HepG2 (cell line): ENCODE measurements at regions not wholly inside any gene's neighbourhood (a gene's known extent, or its start where the extent isn't known, plus 50 kb on each side); places are given as distances from the start of the nearest gene placed in this dataset.

Source experiments
- ZNF563 ChIP-seq: sonication (generic); formaldehyde crosslinking; IDR thresholded peaks from 2 replicates; pipeline ENCODE4 v1.8.0; 2022; ENCODE audit warnings: mild to moderate bottlenecking, moderate library complexity, missing genetic modification reagents
- TF ChIP-seq, protein P1 (sequence below): sonication (generic); formaldehyde crosslinking; IDR thresholded peaks from 2 replicates; pipeline ENCODE4 v1.5.0; 2020; ENCODE audit warnings: mild to moderate bottlenecking, missing genetic modification reagents, moderate library complexity
- TF ChIP-seq, protein P2 (sequence below): IDR thresholded peaks from 2 replicates; pipeline ENCODE4 v1.6.1; 2012; ENCODE audit warnings: inconsistent platforms

- TF ChIP-seq, protein P1, sequence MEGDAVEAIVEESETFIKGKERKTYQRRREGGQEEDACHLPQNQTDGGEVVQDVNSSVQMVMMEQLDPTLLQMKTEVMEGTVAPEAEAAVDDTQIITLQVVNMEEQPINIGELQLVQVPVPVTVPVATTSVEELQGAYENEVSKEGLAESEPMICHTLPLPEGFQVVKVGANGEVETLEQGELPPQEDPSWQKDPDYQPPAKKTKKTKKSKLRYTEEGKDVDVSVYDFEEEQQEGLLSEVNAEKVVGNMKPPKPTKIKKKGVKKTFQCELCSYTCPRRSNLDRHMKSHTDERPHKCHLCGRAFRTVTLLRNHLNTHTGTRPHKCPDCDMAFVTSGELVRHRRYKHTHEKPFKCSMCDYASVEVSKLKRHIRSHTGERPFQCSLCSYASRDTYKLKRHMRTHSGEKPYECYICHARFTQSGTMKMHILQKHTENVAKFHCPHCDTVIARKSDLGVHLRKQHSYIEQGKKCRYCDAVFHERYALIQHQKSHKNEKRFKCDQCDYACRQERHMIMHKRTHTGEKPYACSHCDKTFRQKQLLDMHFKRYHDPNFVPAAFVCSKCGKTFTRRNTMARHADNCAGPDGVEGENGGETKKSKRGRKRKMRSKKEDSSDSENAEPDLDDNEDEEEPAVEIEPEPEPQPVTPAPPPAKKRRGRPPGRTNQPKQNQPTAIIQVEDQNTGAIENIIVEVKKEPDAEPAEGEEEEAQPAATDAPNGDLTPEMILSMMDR (CRISPR knock-in tag): no peak
- TF ChIP-seq ZNF563: no peak
- TF ChIP-seq, protein P2, sequence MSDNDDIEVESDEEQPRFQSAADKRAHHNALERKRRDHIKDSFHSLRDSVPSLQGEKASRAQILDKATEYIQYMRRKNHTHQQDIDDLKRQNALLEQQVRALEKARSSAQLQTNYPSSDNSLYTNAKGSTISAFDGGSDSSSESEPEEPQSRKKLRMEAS: no peak
Measured at GRCh38 chr12:23141335-23141734, 516.4 kb downstream of the ETNK1 start.
